OCI-LY3 (cell line): ENCODE measurements at regions not wholly inside any gene's neighbourhood (a gene's known extent, or its start where the extent isn't known, plus 50 kb on each side); places are given as distances from the start of the nearest gene placed in this dataset.

ENCODE experiments used
- EZH2phosphoT487 ChIP-seq: fragments of 200-600 bp; shearing (Covaris generic); IDR thresholded peaks from 2 replicates; pipeline ENCODE4 v1.6.1; 2018; ENCODE audit warnings: antibody characterized with exemption, mixed run types, low read depth
- TF ChIP-seq, protein P1 (sequence below): fragments of 200-600, 300-600 bp; sonication (generic); IDR thresholded peaks from 2 replicates; pipeline ENCODE4 v1.5.1; 2014; ENCODE audit warnings: antibody characterized with exemption, low read length, low read depth

DNA sequence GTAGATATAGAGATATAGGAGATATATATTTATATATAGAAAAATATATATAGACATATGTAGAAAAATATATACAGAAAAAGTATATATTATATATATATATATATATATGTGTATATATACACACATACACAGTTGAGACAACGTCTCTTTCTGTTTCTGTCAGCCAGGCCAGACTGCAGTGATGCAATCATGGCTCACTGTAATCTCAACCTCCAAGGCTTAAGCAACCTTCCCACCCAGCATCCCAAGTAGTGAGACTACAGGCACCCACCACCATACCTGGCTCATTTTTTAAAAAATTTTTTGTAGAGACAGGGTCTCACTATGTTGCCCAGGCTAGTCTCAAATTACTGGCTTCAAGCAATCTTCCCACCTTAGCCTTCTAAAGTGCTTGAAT lies 426.3 kb downstream of the GPM6A start:
- no peak for TF ChIP-seq EZH2phosphoT487
- TF ChIP-seq, protein P1, sequence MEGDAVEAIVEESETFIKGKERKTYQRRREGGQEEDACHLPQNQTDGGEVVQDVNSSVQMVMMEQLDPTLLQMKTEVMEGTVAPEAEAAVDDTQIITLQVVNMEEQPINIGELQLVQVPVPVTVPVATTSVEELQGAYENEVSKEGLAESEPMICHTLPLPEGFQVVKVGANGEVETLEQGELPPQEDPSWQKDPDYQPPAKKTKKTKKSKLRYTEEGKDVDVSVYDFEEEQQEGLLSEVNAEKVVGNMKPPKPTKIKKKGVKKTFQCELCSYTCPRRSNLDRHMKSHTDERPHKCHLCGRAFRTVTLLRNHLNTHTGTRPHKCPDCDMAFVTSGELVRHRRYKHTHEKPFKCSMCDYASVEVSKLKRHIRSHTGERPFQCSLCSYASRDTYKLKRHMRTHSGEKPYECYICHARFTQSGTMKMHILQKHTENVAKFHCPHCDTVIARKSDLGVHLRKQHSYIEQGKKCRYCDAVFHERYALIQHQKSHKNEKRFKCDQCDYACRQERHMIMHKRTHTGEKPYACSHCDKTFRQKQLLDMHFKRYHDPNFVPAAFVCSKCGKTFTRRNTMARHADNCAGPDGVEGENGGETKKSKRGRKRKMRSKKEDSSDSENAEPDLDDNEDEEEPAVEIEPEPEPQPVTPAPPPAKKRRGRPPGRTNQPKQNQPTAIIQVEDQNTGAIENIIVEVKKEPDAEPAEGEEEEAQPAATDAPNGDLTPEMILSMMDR = no peak
